OCI-LY1 (cell line): ENCODE measurements at regions not wholly inside any gene's neighbourhood (a gene's known extent, or its start where the extent isn't known, plus 50 kb on each side); places are given as distances from the start of the nearest gene placed in this dataset.
"Not testable (repeated sequence)": the region's sequence is repeated elsewhere in the genome, so short reads cannot be mapped to it uniquely, and the experiment has no call there.

Experiments
- H2AFZ ChIP-seq: fragments of 200-600 bp; sonication (generic), shearing (Covaris generic); 2 replicates; pipeline ENCODE4 v1.6.0; 2014; ENCODE audit warnings: antibody characterized with exemption, mild to moderate bottlenecking, low read length
- H3F3A ChIP-seq: fragments of 200-600 bp; sonication (generic), shearing (Covaris generic); 2 replicates; pipeline ENCODE4 v1.6.0; 2014; ENCODE audit warnings: mild to moderate bottlenecking, antibody characterized with exemption, low read length, moderate library complexity; ENCODE audit not compliant: insufficient read depth
- H3K27ac ChIP-seq: fragments of 200-600 bp; sonication (generic); 2 replicates; pipeline ENCODE4 v1.5.1; 2014; ENCODE audit warnings: low read length, mixed run types, mild to moderate bottlenecking, low read depth; ENCODE audit not compliant: poor library complexity, severe bottlenecking
- H3K27me3 ChIP-seq: fragments of 200-600 bp; sonication (generic); 2 replicates; pipeline ENCODE4 v1.6.0; 2014; ENCODE audit warnings: antibody characterized with exemption, mild to moderate bottlenecking, low read length, moderate library complexity; ENCODE audit not compliant: insufficient read depth
- H3K36me3 ChIP-seq: fragments of 200-600 bp; sonication (generic); 2 replicates; pipeline ENCODE4 v1.6.1; 2014; ENCODE audit warnings: mild to moderate bottlenecking, antibody characterized with exemption, low read length, moderate library complexity, mixed read lengths; ENCODE audit not compliant: insufficient read depth
- H3K4me1 ChIP-seq: fragments of 200-600 bp; sonication (generic); 2 replicates; pipeline ENCODE4 v1.5.1; 2014; ENCODE audit warnings: mild to moderate bottlenecking, low read length, moderate library complexity; ENCODE audit not compliant: insufficient read depth, severe bottlenecking
- H3K4me2 ChIP-seq: fragments of 200-600 bp; sonication (generic), shearing (Covaris generic); 2 replicates; pipeline ENCODE4 v1.6.1; 2014; ENCODE audit warnings: low read length
- H3K4me3 ChIP-seq: fragments of 200-600 bp; sonication (generic); 2 replicates; pipeline ENCODE4 v1.5.1; 2014; ENCODE audit warnings: low read length, low read depth, mild to moderate bottlenecking, mixed read lengths; ENCODE audit not compliant: poor library complexity, severe bottlenecking
- H3K79me2 ChIP-seq: fragments of 200-600 bp; shearing (Covaris generic); 2 replicates; pipeline ENCODE4 v1.6.1; 2016; ENCODE audit warnings: mixed run types, low read length, mixed read lengths; ENCODE audit not compliant: insufficient read depth
- H3K9ac ChIP-seq: fragments of 200-600 bp; sonication (generic), shearing (Covaris generic); 2 replicates; pipeline ENCODE4 v1.6.1; 2014; ENCODE audit warnings: mild to moderate bottlenecking, low read length, mixed read lengths
- H3K9me2 ChIP-seq: fragments of 200-600 bp; sonication (generic), shearing (Covaris generic); 2 replicates; pipeline ENCODE4 v1.6.1; 2014; ENCODE audit warnings: low read depth, mild to moderate bottlenecking, low read length, mixed read lengths
- H3K9me3 ChIP-seq: fragments of 200-600 bp; shearing (Covaris generic); 2 replicates; pipeline ENCODE4 v1.6.1; 2014; ENCODE audit warnings: low read length, mixed read lengths
- H4K20me1 ChIP-seq: fragments of 200-600 bp; sonication (generic), shearing (Covaris generic); 2 replicates; pipeline ENCODE4 v1.6.0; 2016; ENCODE audit warnings: mild to moderate bottlenecking, low read length; ENCODE audit not compliant: insufficient read depth

GRCh38 chr4:9073371-9073770 is 96.8 kb upstream of the FAM90A26 start:
- not testable (repeated sequence) for H3K4me3 ChIP-seq, H3K79me2 ChIP-seq, H3K9me2 ChIP-seq, H3K9ac ChIP-seq, H4K20me1 ChIP-seq, H3F3A ChIP-seq, H3K27me3 ChIP-seq, H3K4me2 ChIP-seq, H2AFZ ChIP-seq, H3K4me1 ChIP-seq, H3K36me3 ChIP-seq, H3K9me3 ChIP-seq, H3K27ac ChIP-seq

GRCh38 chr4:9072521-9073220 is 97.5 kb upstream of the FAM90A26 start:
- not testable (repeated sequence) for H3K9me3 ChIP-seq, H3K4me1 ChIP-seq, H3F3A ChIP-seq, H3K4me2 ChIP-seq, H3K36me3 ChIP-seq, H3K27ac ChIP-seq, H3K4me3 ChIP-seq, H4K20me1 ChIP-seq, H3K9me2 ChIP-seq, H3K27me3 ChIP-seq, H2AFZ ChIP-seq, H3K79me2 ChIP-seq, H3K9ac ChIP-seq

- not testable (repeated sequence) for H3K4me3 ChIP-seq, H2AFZ ChIP-seq, H3K27ac ChIP-seq, H3K9ac ChIP-seq, H3K4me2 ChIP-seq, H3K9me2 ChIP-seq, H3K9me3 ChIP-seq, H3K4me1 ChIP-seq, H3F3A ChIP-seq, H3K79me2 ChIP-seq, H3K36me3 ChIP-seq, H3K27me3 ChIP-seq, H4K20me1 ChIP-seq
Measured at GRCh38 chr4:9067923-9068322, 102.3 kb upstream of the FAM90A26 start.

GRCh38 chr4:9063612-9064011 is 106.6 kb upstream of the FAM90A26 start:
- H3K4me2 ChIP-seq, H3K4me1 ChIP-seq, H3F3A ChIP-seq, H3K27ac ChIP-seq, H3K9me3 ChIP-seq, H3K9ac ChIP-seq, H2AFZ ChIP-seq, H3K4me3 ChIP-seq, H3K9me2 ChIP-seq, H3K27me3 ChIP-seq, H3K36me3 ChIP-seq, H3K79me2 ChIP-seq, H4K20me1 ChIP-seq: not testable (repeated sequence)

- H3K36me3 ChIP-seq, H3K9ac ChIP-seq, H3K79me2 ChIP-seq, H3K4me3 ChIP-seq, H3K27ac ChIP-seq, H4K20me1 ChIP-seq, H3K27me3 ChIP-seq, H2AFZ ChIP-seq, H3K4me1 ChIP-seq, H3F3A ChIP-seq, H3K9me2 ChIP-seq, H3K9me3 ChIP-seq, H3K4me2 ChIP-seq: not testable (repeated sequence)
Measured at GRCh38 chr4:9024866-9025265, 145.3 kb upstream of the FAM90A26 start.

DNA sequence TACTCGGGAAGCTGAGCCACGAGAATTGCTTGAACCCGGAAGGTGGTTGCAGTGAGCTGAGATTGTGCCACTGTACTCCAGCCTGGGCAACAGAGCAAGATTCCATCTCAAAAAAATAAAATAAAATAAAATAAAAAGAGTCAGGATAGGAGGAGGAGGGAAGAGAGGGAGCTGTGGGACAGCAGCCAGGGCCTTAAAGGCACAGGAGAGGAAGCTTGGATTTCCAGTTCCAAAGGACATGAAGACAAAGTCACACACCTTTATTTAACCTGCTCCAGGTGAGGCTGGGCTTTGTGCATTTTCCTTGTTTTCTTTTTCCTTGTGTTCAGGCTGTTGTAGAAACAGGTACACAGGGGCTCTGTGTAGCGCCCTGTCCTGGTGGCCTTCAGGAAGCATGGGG is 138.2 kb upstream of the HMX1 start:
- not testable (repeated sequence) for H3K36me3 ChIP-seq, H2AFZ ChIP-seq, H3K27me3 ChIP-seq, H3K27ac ChIP-seq, H3K9me2 ChIP-seq, H3K4me2 ChIP-seq, H3K4me3 ChIP-seq, H4K20me1 ChIP-seq, H3F3A ChIP-seq, H3K9ac ChIP-seq, H3K4me1 ChIP-seq, H3K79me2 ChIP-seq, H3K9me3 ChIP-seq

DNA sequence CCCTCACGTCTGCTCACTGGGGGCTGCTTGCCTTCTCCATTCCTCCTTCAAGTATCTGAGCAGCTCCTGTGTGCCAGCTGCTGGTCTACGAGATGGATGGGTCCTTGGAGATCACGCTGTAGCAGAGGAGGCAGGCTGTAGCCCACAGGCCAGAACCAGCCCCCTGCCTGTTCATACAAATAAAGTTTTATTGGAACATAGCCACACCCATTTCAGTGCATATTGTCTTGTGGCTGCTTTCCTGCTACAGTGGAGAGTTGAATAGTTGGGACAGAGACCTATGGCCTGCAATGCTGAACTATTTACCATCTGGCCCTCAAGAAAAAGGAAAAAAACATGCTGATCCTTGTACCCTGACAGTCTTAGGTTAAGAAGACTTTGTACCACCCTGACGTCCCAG is 136.8 kb upstream of the HMX1 start:
- H3K4me3 ChIP-seq, H3K4me2 ChIP-seq, H4K20me1 ChIP-seq, H3F3A ChIP-seq, H3K9me3 ChIP-seq, H3K27me3 ChIP-seq, H3K27ac ChIP-seq, H3K9ac ChIP-seq, H3K79me2 ChIP-seq, H3K4me1 ChIP-seq, H3K36me3 ChIP-seq, H3K9me2 ChIP-seq, H2AFZ ChIP-seq: not testable (repeated sequence)

DNA sequence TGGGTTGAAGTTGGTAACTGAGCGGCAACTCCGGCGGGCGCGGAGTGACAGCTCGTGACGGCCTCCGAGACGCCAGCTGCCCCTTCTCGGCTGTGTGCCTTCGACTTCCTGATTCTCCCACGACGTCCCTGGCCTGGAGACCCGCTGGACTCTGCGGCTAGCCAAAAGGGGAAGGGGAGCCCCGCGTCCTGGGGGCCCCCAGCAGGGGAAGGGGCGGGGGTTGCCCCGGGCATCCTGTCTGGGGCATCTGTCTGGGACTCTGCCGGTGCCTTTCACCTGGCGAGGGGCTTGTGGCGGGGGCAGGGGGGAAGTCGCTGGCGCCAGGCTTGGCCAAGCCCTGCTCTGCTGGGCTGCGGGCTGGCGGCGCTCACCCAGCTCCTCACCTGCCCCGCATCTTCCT is 129.5 kb upstream of the HMX1 start:
- not testable (repeated sequence) for H3K9me2 ChIP-seq, H4K20me1 ChIP-seq, H3K9me3 ChIP-seq, H3K4me3 ChIP-seq, H3K79me2 ChIP-seq, H3K4me2 ChIP-seq, H3K27me3 ChIP-seq, H3K9ac ChIP-seq, H2AFZ ChIP-seq, H3K4me1 ChIP-seq, H3K27ac ChIP-seq, H3K36me3 ChIP-seq, H3F3A ChIP-seq
